Transverse colon (tissue), 4 donors: ENCODE measurements at regions not wholly inside any gene's neighbourhood (a gene's known extent, or its start where the extent isn't known, plus 50 kb on each side); places are given as distances from the start of the nearest gene placed in this dataset.

Experiments
- DNase-seq: peaks from one replicate; pipeline ENCODE4 v3.0.0-alpha.2; 2019
- H3K27ac ChIP-seq, 4 donors: fragments of 200-600 bp; sonication (generic); 2 replicates each; pipeline ENCODE4 v1.5.1; 2016 to 2018; ENCODE audit warnings: inconsistent platforms in 4 of 4
- H3K27me3 ChIP-seq: fragments of 200-600 bp; sonication (generic); 2 replicates; pipeline ENCODE4 v1.5.1; 2017; ENCODE audit warnings: inconsistent platforms
- H3K36me3 ChIP-seq, 4 donors: fragments of 200-600 bp; sonication (generic); 2 replicates each; pipeline ENCODE4 v1.5.1; 2017 to 2019; ENCODE audit warnings: inconsistent platforms in 4 of 4
- H3K4me1 ChIP-seq, 4 donors: fragments of 200-600 bp; sonication (generic); 2 replicates each; pipeline ENCODE4 v1.5.1; 2017 to 2020; ENCODE audit warnings: inconsistent platforms in 4 of 4
- H3K4me3 ChIP-seq, 4 donors: fragments of 200-600 bp; sonication (generic); 1 replicate in 1 of 4; 2 replicates in 3 of 4; pipeline versions ENCODE4 v1.5.1 to v1.6.1; 2017 to 2019; ENCODE audit warnings: inconsistent platforms in 4 of 4
- H3K9me3 ChIP-seq, 2 donors: fragments of 200-600 bp; sonication (generic); 2 replicates each; pipeline ENCODE4 v1.5.1; 2017 to 2019; ENCODE audit warnings: inconsistent platforms in 2 of 2
- EP300 ChIP-seq: sonication (generic); formaldehyde crosslinking; IDR thresholded peaks from one replicate; pipeline ENCODE4 v1.6.1; 2017; ENCODE audit warnings: antibody characterized with exemption, low read depth
- POLR2A ChIP-seq: fragments of 450-650 bp; IDR thresholded peaks from one replicate; pipeline ENCODE4 v1.6.1; 2016; ENCODE audit warnings: antibody characterized with exemption, mild to moderate bottlenecking, moderate library complexity
- POLR2AphosphoS5 ChIP-seq, 3 donors: sonication (generic); formaldehyde crosslinking; IDR thresholded peaks; one replicate each; pipeline ENCODE4 v1.6.1; 2016; ENCODE audit warnings: antibody characterized with exemption in 3 of 3
- WGBS, 2 donors: methylation state at CpG; one replicate each; pipeline ENCODE4 v1.1.5; 2018; ENCODE audit warnings: low coverage in 1 of 2; 5-methylcytosine and 5-hydroxymethylcytosine counted together
- in situ Hi-C, 4 donors: fragments of 200-750 bp; cut with MboI; loops; one replicate each; pipeline versions ENCODE4 v1.15.0 to v1.15.1; 2017; ENCODE audit warnings: low sequenced_read_pairs in 3 of 4, low pct_ligation_motif_present in 1 of 4, low pct_unique_long_range_greater_than_20kb in 1 of 4
- intact Hi-C: fragments of 100-400 bp; cut with DNase I; formaldehyde crosslinking; loops from one replicate; pipeline ENCODE4 v1.15.1; 2023; ENCODE audit warnings: low total_unique reads
- TF ChIP-seq, protein P1 (sequence below), 5 experiments: fragments of 200-600 bp in 3 of 5; fragments of 450-650 bp in 2 of 5; sonication (generic) in 3 of 5; IDR thresholded peaks; 1 replicate in 2 of 5; 2 replicates in 3 of 5; pipeline ENCODE4 v1.5.1; 2016 to 2017; ENCODE audit warnings: antibody characterized with exemption in 5 of 5, inconsistent platforms in 3 of 5, mild to moderate bottlenecking in 2 of 5, moderate library complexity in 1 of 5

DNA sequence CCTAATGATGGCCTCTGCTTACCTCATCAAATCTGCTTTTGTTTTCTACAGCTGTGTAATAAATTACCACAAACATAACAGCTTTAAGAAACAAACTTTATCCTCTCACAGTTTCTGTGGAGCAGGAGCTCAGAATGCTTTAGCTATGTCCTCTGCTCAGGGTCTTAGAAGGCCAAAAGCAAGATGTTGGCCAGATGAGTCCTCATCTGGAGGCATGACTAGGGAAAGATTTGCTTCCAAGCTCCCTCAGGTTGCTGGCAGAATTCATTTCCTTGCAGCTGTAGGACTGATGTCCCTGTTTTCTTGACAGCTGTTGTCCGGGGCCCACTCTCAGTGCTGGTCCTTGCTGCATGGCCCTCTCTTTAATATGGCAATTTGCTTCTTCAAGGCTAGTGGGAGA is 116.7 kb upstream of the PDE5A start:
- no peak for TF ChIP-seq EP300
- TF ChIP-seq POLR2AphosphoS5 (IDR thresholded peaks at IDR 0.05) = no peak
- no peak for TF ChIP-seq POLR2A
- TF ChIP-seq, protein P1, sequence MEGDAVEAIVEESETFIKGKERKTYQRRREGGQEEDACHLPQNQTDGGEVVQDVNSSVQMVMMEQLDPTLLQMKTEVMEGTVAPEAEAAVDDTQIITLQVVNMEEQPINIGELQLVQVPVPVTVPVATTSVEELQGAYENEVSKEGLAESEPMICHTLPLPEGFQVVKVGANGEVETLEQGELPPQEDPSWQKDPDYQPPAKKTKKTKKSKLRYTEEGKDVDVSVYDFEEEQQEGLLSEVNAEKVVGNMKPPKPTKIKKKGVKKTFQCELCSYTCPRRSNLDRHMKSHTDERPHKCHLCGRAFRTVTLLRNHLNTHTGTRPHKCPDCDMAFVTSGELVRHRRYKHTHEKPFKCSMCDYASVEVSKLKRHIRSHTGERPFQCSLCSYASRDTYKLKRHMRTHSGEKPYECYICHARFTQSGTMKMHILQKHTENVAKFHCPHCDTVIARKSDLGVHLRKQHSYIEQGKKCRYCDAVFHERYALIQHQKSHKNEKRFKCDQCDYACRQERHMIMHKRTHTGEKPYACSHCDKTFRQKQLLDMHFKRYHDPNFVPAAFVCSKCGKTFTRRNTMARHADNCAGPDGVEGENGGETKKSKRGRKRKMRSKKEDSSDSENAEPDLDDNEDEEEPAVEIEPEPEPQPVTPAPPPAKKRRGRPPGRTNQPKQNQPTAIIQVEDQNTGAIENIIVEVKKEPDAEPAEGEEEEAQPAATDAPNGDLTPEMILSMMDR (IDR thresholded peaks at IDR 0.05) = no peak
- Histone ChIP-seq H3K27me3 (no peaks in the 10 kb centered on the region), H3K27ac (no peak overlapping the region), H3K4me3 (no peak overlapping the region), H3K4me1 (no peaks in the 10 kb centered on the region), H3K9me3 (no peaks in the 10 kb centered on the region), H3K36me3 (no peaks in the 10 kb centered on the region)
- intact Hi-C loops (no loop called here), in situ Hi-C loops (no loop called here)
- WGBS, 2 donors = 87% methylated on average over 1 of the region's 1 CpG; no CpG with 5 or more reads in 1 of the 2 donors
- DNase-seq = no peak

DNA sequence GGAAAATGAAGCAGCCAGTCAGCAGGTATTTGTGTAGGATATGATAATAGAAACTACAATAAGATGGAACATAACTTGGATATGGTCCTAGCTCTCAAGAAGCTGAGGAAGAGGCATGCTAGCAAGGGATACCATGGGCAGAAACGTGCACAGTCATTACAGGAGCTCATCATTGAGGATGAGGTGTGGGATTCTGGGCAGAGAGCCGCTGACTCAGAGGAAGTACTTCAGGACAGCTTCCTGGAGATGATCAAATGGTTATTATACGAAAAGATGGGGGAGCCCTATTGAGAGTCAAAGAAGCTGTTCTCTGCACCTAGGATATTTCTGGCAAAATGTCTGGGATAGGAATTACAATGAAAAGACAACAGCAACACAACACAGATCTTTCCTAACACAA is 116.0 kb upstream of the PDE5A start:
- in situ Hi-C loops (no loop called here), intact Hi-C loops (no loop called here)
- 52 to 61% methylated on average over 3 of the region's 3 CpGs for WGBS, 2 donors
- Histone ChIP-seq H3K9me3 (no peaks in the 10 kb centered on the region), H3K4me3 (no peak overlapping the region), H3K27me3 (no peaks in the 10 kb centered on the region), H3K4me1 (no peaks in the 10 kb centered on the region), H3K27ac (no peak overlapping the region), H3K36me3 (no peaks in the 10 kb centered on the region)
- TF ChIP-seq EP300 (no peak), POLR2A (no peak), POLR2AphosphoS5 (IDR thresholded peaks at IDR 0.05) (no peak)
- TF ChIP-seq, protein P1 (IDR thresholded peaks at IDR 0.05) = no peak
- no peak for DNase-seq

DNA sequence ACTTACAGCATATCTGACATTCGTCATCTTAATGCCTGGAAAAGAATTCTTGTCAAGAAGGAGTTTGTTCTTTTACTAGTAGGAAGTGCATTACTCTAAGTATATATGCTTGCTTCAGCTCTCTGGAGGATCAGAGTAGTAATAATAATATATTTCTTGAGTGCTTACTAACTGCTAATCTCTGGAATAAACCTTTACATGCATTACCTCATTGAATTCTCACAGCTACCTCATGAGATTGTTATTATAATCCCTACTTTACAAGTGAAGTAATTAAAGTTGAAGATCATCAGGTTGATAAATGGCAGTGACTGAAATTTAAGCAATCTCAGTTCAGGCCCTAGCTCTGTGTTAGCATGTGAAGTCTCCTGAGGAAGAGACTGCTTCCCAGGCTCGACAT is 115.0 kb upstream of the PDE5A start:
- H3K27me3 ChIP-seq = no peaks in the 10 kb centered on the region
- no peak for DNase-seq
- 41 to 72% methylated on average over 2 of the region's 2 CpGs for WGBS, 2 donors
- in situ Hi-C loops = no loop called here
- no peak overlapping the region for H3K27ac ChIP-seq
- no peaks in the 10 kb centered on the region for H3K4me1 ChIP-seq
- TF ChIP-seq POLR2A (no peak), POLR2AphosphoS5 (IDR thresholded peaks at IDR 0.05) (no peak), EP300 (no peak)
- TF ChIP-seq, protein P1 (IDR thresholded peaks at IDR 0.05) = no peak
- H3K36me3 ChIP-seq = no peaks in the 10 kb centered on the region
- intact Hi-C loops = no loop called here
- H3K4me3 ChIP-seq = no peak overlapping the region
- H3K9me3 ChIP-seq = no peaks in the 10 kb centered on the region

DNA sequence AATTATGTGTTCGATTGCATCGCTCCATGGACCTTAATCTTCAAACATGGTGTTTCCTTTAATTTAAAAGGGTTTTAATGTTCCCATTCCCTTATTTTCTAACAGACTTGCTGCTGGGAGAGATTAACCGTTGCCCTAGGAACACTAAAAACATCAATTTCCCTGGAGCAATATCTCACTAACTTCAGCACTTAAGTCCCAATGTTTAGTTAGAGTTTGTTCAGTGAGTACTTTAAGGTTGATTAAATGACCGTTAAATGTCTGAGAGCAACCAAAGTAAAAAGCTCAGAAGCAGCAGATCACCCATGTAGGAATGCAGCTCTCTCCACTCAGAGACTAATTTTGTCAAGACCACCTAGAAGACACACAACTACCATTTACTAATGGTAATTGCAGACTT is 111.2 kb upstream of the PDE5A start:
- no peaks in the 10 kb centered on the region for H3K36me3 ChIP-seq
- H3K4me3 ChIP-seq = no peak overlapping the region
- intact Hi-C loops (no loop called here), in situ Hi-C loops (no loop called here)
- H3K9me3 ChIP-seq = no peaks in the 10 kb centered on the region
- no peaks in the 10 kb centered on the region for H3K27me3 ChIP-seq
- no peak overlapping the region for H3K27ac ChIP-seq
- WGBS, 2 donors = 61 to 72% methylated on average over 4 of the region's 4 CpGs
- TF ChIP-seq POLR2A (no peak), EP300 (no peak), POLR2AphosphoS5 (IDR thresholded peaks at IDR 0.05) (no peak)
- TF ChIP-seq, protein P1 (IDR thresholded peaks at IDR 0.05) = no peak
- no peak for DNase-seq
- H3K4me1 ChIP-seq = peaks cover 0 to 6% (median 2%) of the 10 kb centered on the region in 4 donors
